HL-60 (cell line): ENCODE measurements at regions not wholly inside any gene's neighbourhood (a gene's known extent, or its start where the extent isn't known, plus 50 kb on each side); places are given as distances from the start of the nearest gene placed in this dataset.
"Not testable (repeated sequence)": the region's sequence is repeated elsewhere in the genome, so short reads cannot be mapped to it uniquely, and the experiment has no call there.

Experiments used
- DNase-seq, 2 experiments: peaks; one replicate each; pipeline ENCODE4 v3.0.0-alpha.2; 2010 to 2020; ENCODE audit warnings: low read depth in 1 of 2, low spot score in 1 of 2
- H3K27ac ChIP-seq: fragments of 250-450 bp; sonication (Bioruptor Pico); replicated peaks from 2 replicates; pipeline ENCODE4 v1.5.1; 2020; ENCODE audit warnings: mild to moderate bottlenecking, moderate library complexity
- H3K27me3 ChIP-seq: fragments of 250-450 bp; sonication (Bioruptor Pico); 2 replicates; pipeline ENCODE4 v1.5.1; 2021; ENCODE audit warnings: mild to moderate bottlenecking, moderate library complexity; ENCODE audit not compliant: insufficient read depth, poor library complexity, severe bottlenecking
- H3K4me3 ChIP-seq: replicated peaks from 2 replicates; pipeline ENCODE4 v1.5.1; 2011; ENCODE audit warnings: mild to moderate bottlenecking, control low read depth, low read length; ENCODE audit not compliant: insufficient read depth
- GABPA ChIP-seq: IDR thresholded peaks from 2 replicates; pipeline ENCODE4 v1.6.1; 2012; ENCODE audit warnings: low read depth
- POLR2AphosphoS5 ChIP-seq: IDR thresholded peaks from 2 replicates; pipeline ENCODE4 v1.6.1; 2012; ENCODE audit warnings: low read depth
- REST ChIP-seq: IDR thresholded peaks from 2 replicates; pipeline ENCODE4 v1.6.1; 2012; ENCODE audit warnings: low read depth; ENCODE audit not compliant: insufficient replicate concordance
- SPI1 ChIP-seq: IDR thresholded peaks from 2 replicates; pipeline ENCODE4 v1.6.1; 2012; ENCODE audit warnings: low read depth, mild to moderate bottlenecking, borderline replicate concordance
- TF ChIP-seq, protein P1 (sequence below): IDR thresholded peaks from one replicate; pipeline ENCODE4 v1.5.1; 2011; ENCODE audit warnings: low read length, control low read depth, inconsistent platforms; ENCODE audit not compliant: insufficient read depth

- H3K27ac ChIP-seq, result no peak overlapping the region
- no peak overlapping the region for H3K4me3 ChIP-seq
- TF ChIP-seq POLR2AphosphoS5 (no peak), REST (no peak), SPI1 (no peak), GABPA (no peak)
- TF ChIP-seq, protein P1, sequence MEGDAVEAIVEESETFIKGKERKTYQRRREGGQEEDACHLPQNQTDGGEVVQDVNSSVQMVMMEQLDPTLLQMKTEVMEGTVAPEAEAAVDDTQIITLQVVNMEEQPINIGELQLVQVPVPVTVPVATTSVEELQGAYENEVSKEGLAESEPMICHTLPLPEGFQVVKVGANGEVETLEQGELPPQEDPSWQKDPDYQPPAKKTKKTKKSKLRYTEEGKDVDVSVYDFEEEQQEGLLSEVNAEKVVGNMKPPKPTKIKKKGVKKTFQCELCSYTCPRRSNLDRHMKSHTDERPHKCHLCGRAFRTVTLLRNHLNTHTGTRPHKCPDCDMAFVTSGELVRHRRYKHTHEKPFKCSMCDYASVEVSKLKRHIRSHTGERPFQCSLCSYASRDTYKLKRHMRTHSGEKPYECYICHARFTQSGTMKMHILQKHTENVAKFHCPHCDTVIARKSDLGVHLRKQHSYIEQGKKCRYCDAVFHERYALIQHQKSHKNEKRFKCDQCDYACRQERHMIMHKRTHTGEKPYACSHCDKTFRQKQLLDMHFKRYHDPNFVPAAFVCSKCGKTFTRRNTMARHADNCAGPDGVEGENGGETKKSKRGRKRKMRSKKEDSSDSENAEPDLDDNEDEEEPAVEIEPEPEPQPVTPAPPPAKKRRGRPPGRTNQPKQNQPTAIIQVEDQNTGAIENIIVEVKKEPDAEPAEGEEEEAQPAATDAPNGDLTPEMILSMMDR, result no peak
- no peaks in the 10 kb centered on the region for H3K27me3 ChIP-seq
- DNase-seq, result no peak
Observed at GRCh38 chr3:6066397-6066796, 794.5 kb upstream of the GRM7 start.

- not testable (repeated sequence) for H3K27me3 ChIP-seq, H3K27ac ChIP-seq, H3K4me3 ChIP-seq, DNase-seq
Observed at GRCh38 chr3:6066868-6067578, 793.9 kb upstream of the GRM7 start.

DNA sequence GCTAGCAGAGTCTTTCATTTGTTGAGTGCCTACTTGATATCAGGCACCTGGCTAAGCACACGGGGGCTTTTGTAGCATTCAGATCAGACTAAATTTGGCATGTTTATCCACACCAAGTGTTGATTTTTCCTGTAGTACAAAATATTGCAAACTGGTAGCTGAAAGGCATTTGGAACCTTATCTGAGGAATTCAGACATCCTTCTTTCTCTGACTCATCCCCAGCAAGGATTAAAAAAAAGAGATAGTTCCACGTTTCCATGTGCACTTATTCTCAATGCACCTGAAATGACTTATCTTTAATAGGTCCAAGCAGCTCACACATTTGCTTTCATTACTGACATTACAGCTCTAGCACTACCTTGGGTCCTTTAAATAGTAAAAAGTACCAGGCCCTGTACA, 786.0 kb upstream of the GRM7 start:
- Histone ChIP-seq H3K27me3 (no peaks in the 10 kb centered on the region), H3K4me3 (no peak overlapping the region)
- TF ChIP-seq, protein P1, result no peak

DNA sequence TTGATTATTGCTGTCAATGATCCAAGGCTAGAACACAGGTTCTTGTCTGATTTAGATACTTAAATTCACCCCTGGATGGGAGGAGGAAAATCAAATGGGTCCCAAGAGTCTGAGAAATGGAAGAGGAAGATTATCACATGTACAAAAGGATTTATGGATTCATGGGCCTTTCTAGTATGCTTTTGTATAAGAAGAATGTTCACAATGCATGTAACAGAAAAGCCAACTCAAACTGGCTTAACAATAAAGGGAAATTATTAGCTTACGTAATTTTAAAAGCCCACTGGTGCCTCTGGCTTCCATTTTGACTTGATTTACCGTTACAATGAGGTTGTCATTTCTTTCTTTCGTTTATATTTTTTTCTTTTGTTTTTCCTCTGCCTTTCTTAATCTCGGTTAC, 782.5 kb upstream of the GRM7 start:
- no peaks in the 10 kb centered on the region for H3K27me3 ChIP-seq
- TF ChIP-seq POLR2AphosphoS5 (no peak), REST (no peak)
- no peak overlapping the region for H3K27ac ChIP-seq
- DNase-seq, result no peak
- no peak overlapping the region for H3K4me3 ChIP-seq

More for the DNA sequence above, 786.0 kb upstream of the GRM7 start:
- no peak overlapping the region for H3K27ac ChIP-seq
- DNase-seq, result no peak

DNA sequence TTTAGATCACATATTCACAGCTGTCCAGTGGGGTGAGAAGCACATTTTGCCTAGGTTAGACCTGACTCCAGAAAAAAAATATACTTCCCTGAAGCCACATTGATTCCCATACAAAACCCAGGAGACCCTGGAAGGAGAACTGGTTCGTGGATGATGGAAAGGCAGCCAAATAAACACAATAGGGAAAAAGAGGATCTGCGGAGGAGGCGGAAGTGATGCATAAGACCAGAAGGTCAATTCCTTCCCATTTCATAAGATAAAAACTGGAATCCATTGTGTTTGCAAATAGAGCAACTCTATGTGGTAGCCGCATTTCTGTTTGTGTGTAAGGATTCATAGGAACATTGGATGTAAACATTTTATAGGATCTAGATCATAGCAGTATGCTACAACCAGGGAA, 781.9 kb upstream of the GRM7 start:
- H3K4me3 ChIP-seq, result no peak overlapping the region
- TF ChIP-seq SPI1 (no peak), POLR2AphosphoS5 (no peak), REST (no peak), GABPA (no peak)
- TF ChIP-seq, protein P1, result no peak
- DNase-seq, result no peak
- no peaks in the 10 kb centered on the region for H3K27me3 ChIP-seq
- H3K27ac ChIP-seq, result no peak overlapping the region
